ENCODE measurements at regions not wholly inside any gene's neighbourhood (a gene's known extent, or its start where the extent isn't known, plus 50 kb on each side); places are given as distances from the start of the nearest gene placed in this dataset.

DNA sequence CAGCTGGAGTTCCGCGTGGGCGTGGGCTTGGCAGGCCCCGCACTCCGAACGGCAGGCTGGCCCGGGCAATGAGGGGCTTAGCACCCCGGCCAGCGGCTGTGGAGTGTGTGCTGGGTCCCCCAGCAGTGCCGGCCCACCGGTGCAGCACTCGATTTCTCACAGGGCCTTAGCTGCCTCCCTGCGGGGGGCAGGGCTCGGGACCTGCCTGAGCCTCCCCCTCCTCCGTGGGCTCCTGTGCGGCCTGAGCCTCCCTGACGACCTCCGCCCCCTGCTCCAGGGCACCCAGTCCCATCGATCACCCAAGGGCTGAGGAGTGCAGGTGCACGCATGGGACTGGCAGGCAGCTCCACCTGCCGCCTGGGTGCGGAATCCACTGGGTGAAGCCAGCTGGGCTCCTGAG is 191.8 kb downstream of the CYLC2 start:
- TF ChIP-seq, protein P1, sequence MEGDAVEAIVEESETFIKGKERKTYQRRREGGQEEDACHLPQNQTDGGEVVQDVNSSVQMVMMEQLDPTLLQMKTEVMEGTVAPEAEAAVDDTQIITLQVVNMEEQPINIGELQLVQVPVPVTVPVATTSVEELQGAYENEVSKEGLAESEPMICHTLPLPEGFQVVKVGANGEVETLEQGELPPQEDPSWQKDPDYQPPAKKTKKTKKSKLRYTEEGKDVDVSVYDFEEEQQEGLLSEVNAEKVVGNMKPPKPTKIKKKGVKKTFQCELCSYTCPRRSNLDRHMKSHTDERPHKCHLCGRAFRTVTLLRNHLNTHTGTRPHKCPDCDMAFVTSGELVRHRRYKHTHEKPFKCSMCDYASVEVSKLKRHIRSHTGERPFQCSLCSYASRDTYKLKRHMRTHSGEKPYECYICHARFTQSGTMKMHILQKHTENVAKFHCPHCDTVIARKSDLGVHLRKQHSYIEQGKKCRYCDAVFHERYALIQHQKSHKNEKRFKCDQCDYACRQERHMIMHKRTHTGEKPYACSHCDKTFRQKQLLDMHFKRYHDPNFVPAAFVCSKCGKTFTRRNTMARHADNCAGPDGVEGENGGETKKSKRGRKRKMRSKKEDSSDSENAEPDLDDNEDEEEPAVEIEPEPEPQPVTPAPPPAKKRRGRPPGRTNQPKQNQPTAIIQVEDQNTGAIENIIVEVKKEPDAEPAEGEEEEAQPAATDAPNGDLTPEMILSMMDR (IDR thresholded peaks at IDR 0.05), result no peak
- TF ChIP-seq POLR2A (IDR thresholded peaks at IDR 0.05), result no peak

All from adrenal gland (tissue), 5 donors.